Liver (tissue), 8 donors: ENCODE measurements at regions not wholly inside any gene's neighbourhood (a gene's known extent, or its start where the extent isn't known, plus 50 kb on each side); places are given as distances from the start of the nearest gene placed in this dataset.

ENCODE experiments used
- DNase-seq: peaks from one replicate; pipeline ENCODE4 v3.0.0-alpha.2; 2017; ENCODE audit warnings: low spot score
- H3K27ac ChIP-seq, 2 donors: one replicate each; pipeline ENCODE4 v1.7.0; 2013; ENCODE audit warnings: inconsistent platforms in 2 of 2, low read length in 2 of 2, control low read depth in 1 of 2, low read depth in 1 of 2, mild to moderate bottlenecking in 1 of 2
- H3K27me3 ChIP-seq, 4 donors: one replicate each; pipeline versions ENCODE4 v1.6.1 to v1.7.0; 2013; ENCODE audit warnings: low read length in 3 of 4, inconsistent platforms in 1 of 4, mild to moderate bottlenecking in 1 of 4, moderate library complexity in 1 of 4; ENCODE audit not compliant: control insufficient read depth in 4 of 4, insufficient read depth in 4 of 4
- H3K36me3 ChIP-seq, 4 donors: one replicate each; pipeline versions ENCODE4 v1.6.1 to v1.7.0; 2013; ENCODE audit warnings: low read length in 3 of 4, mild to moderate bottlenecking in 3 of 4, low read depth in 1 of 4, moderate library complexity in 1 of 4; ENCODE audit not compliant: control insufficient read depth in 4 of 4, insufficient read depth in 3 of 4
- H3K4me1 ChIP-seq, 4 donors: one replicate each; pipeline versions ENCODE4 v1.6.1 to v1.7.0; 2013; ENCODE audit warnings: low read length in 3 of 4, mild to moderate bottlenecking in 3 of 4, moderate library complexity in 1 of 4; ENCODE audit not compliant: control insufficient read depth in 4 of 4, insufficient read depth in 4 of 4
- H3K4me3 ChIP-seq, 3 donors: one replicate each; pipeline versions ENCODE4 v1.6.1 to v1.7.0; 2013; ENCODE audit warnings: low read length in 3 of 3, control low read depth in 1 of 3, low read depth in 1 of 3, mild to moderate bottlenecking in 1 of 3
- H3K9ac ChIP-seq, 2 donors: one replicate each; pipeline ENCODE4 v1.7.0; 2013; ENCODE audit warnings: low read length in 2 of 2, mild to moderate bottlenecking in 2 of 2, moderate library complexity in 2 of 2, control low read depth in 1 of 2, low read depth in 1 of 2
- H3K9me3 ChIP-seq, 4 donors: one replicate each; pipeline versions ENCODE4 v1.6.1 to v1.7.0; 2013; ENCODE audit warnings: low read length in 3 of 4; ENCODE audit not compliant: control insufficient read depth in 4 of 4
- EGR1 ChIP-seq, 2 donors: IDR thresholded peaks; 2 replicates each; pipeline ENCODE4 v1.6.1; 2016 to 2018; ENCODE audit warnings: antibody characterized with exemption in 2 of 2, low read depth in 2 of 2
- FOXA1 ChIP-seq: IDR thresholded peaks from 2 replicates; pipeline ENCODE4 v1.6.1; 2016; ENCODE audit warnings: antibody characterized with exemption
- FOXA2 ChIP-seq: IDR thresholded peaks from 2 replicates; pipeline ENCODE4 v1.6.1; 2016; ENCODE audit warnings: antibody characterized with exemption
- GABPA ChIP-seq, 2 donors: IDR thresholded peaks in 1 of 2; conservative IDR thresholded peaks in 1 of 2; 2 replicates each; pipeline ENCODE4 v1.6.1; 2016; ENCODE audit warnings: antibody characterized with exemption in 2 of 2, mild to moderate bottlenecking in 1 of 2, moderate library complexity in 1 of 2
- HNF4A ChIP-seq, 2 donors: conservative IDR thresholded peaks; 2 replicates each; pipeline ENCODE4 v1.6.1; 2016; ENCODE audit warnings: antibody characterized with exemption in 2 of 2, mild to moderate bottlenecking in 2 of 2
- HNF4G ChIP-seq: IDR thresholded peaks from 2 replicates; pipeline ENCODE4 v1.6.1; 2016; ENCODE audit warnings: antibody characterized with exemption
- JUND ChIP-seq, 2 donors: IDR thresholded peaks; 2 replicates each; pipeline ENCODE4 v1.6.1; 2016; ENCODE audit warnings: antibody characterized with exemption in 2 of 2
- NR2F2 ChIP-seq: IDR thresholded peaks from 2 replicates; pipeline ENCODE4 v1.6.1; 2016; ENCODE audit warnings: antibody characterized with exemption
- RAD21 ChIP-seq, 2 donors: IDR thresholded peaks; 2 replicates each; pipeline ENCODE4 v1.6.1; 2016; ENCODE audit warnings: antibody characterized with exemption in 2 of 2, mild to moderate bottlenecking in 2 of 2
- RXRA ChIP-seq, 2 donors: IDR thresholded peaks; 2 replicates each; pipeline ENCODE4 v1.6.1; 2017 to 2018; ENCODE audit warnings: antibody characterized with exemption in 2 of 2, mild to moderate bottlenecking in 1 of 2
- SP1 ChIP-seq: IDR thresholded peaks from 2 replicates; pipeline ENCODE4 v1.6.1; 2018; ENCODE audit warnings: antibody characterized with exemption, mild to moderate bottlenecking
- TAF1 ChIP-seq: conservative IDR thresholded peaks from 2 replicates; pipeline ENCODE4 v1.6.1; 2016; ENCODE audit warnings: antibody characterized with exemption, mild to moderate bottlenecking
- YY1 ChIP-seq: IDR thresholded peaks from 2 replicates; pipeline ENCODE4 v1.6.1; 2016; ENCODE audit warnings: antibody characterized with exemption, mild to moderate bottlenecking
- WGBS: extraction: QIAGEN DNeasy Blood & Tissue Kit; methylation state at CpG from one replicate; pipeline ENCODE4 v1.1.7; 2013; 5-methylcytosine and 5-hydroxymethylcytosine counted together
- TF ChIP-seq, protein P1 (sequence below): IDR thresholded peaks from 2 replicates; pipeline ENCODE4 v1.6.1; 2016; ENCODE audit warnings: antibody characterized with exemption
- TF ChIP-seq, protein P2 (sequence below): IDR thresholded peaks from 2 replicates; pipeline ENCODE4 v1.6.1; 2016; ENCODE audit warnings: antibody characterized with exemption, mild to moderate bottlenecking
- TF ChIP-seq, protein P3 (sequence below): IDR thresholded peaks from 2 replicates; pipeline ENCODE4 v1.6.1; 2016; ENCODE audit warnings: antibody characterized with exemption
- TF ChIP-seq, protein P4 (sequence below): fragments of 150-350 bp; IDR thresholded peaks from 2 replicates; pipeline ENCODE4 v1.5.1; 2017; ENCODE audit warnings: improper control_type of control experiment, low read depth, low read length; ENCODE audit not compliant: missing input control
- TF ChIP-seq, protein P5 (sequence below): IDR thresholded peaks from 2 replicates; pipeline ENCODE4 v1.6.1; 2016; ENCODE audit warnings: antibody characterized with exemption
- donor health status: healthy.
- donor health status: healthy.
- donor health status: healthy.
- donor health status: healthy.
- donor health status: healthy.

DNA sequence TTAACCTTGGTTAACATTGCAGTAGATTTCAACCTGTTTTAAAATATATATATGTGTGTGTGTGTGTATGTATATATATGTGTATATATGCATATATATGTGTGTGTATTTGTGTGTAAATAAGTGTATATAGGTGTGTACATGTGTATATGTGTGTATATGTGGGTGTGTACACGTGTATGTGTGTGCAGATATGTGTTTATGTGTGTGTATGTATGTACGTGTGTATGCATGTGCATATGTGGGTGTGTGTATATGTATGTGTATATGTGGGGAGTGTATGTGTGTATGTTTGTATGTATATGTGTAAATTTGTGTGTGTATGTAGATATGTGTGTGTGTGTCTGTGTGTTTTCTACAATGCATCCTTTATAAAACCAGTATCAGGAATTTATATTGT is 205.5 kb upstream of the FOXF1 start:
- Histone ChIP-seq H3K4me1 (no peaks in the 10 kb centered on the region), H3K36me3 (no peaks in the 10 kb centered on the region), H3K4me3 (no peak overlapping the region), H3K27ac (no peak overlapping the region), H3K27me3 (peaks cover 0 to 15% (median 2%) of the 10 kb centered on the region in 4 donors), H3K9me3 (no peaks in the 10 kb centered on the region), H3K9ac (no peak overlapping the region)
- WGBS: 63% methylated on average over 2 of the region's 2 CpGs
- TF ChIP-seq TAF1 (no peak), FOXA1 (no peak), FOXA2 (no peak), YY1 (no peak), EGR1 (IDR thresholded peaks at IDR 0.05; ENCODE audit: low read depth in 2 of 2) (no peak), RXRA (IDR thresholded peaks at IDR 0.05) (no peak), HNF4A (conservative IDR thresholded peaks at IDR 0.05) (no peak), RAD21 (IDR thresholded peaks at IDR 0.05) (no peak), NR2F2 (no peak)
- TF ChIP-seq, protein P1, sequence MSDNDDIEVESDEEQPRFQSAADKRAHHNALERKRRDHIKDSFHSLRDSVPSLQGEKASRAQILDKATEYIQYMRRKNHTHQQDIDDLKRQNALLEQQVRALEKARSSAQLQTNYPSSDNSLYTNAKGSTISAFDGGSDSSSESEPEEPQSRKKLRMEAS: no peak
- TF ChIP-seq, protein P2, sequence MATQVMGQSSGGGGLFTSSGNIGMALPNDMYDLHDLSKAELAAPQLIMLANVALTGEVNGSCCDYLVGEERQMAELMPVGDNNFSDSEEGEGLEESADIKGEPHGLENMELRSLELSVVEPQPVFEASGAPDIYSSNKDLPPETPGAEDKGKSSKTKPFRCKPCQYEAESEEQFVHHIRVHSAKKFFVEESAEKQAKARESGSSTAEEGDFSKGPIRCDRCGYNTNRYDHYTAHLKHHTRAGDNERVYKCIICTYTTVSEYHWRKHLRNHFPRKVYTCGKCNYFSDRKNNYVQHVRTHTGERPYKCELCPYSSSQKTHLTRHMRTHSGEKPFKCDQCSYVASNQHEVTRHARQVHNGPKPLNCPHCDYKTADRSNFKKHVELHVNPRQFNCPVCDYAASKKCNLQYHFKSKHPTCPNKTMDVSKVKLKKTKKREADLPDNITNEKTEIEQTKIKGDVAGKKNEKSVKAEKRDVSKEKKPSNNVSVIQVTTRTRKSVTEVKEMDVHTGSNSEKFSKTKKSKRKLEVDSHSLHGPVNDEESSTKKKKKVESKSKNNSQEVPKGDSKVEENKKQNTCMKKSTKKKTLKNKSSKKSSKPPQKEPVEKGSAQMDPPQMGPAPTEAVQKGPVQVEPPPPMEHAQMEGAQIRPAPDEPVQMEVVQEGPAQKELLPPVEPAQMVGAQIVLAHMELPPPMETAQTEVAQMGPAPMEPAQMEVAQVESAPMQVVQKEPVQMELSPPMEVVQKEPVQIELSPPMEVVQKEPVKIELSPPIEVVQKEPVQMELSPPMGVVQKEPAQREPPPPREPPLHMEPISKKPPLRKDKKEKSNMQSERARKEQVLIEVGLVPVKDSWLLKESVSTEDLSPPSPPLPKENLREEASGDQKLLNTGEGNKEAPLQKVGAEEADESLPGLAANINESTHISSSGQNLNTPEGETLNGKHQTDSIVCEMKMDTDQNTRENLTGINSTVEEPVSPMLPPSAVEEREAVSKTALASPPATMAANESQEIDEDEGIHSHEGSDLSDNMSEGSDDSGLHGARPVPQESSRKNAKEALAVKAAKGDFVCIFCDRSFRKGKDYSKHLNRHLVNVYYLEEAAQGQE: no peak
- TF ChIP-seq, protein P3, sequence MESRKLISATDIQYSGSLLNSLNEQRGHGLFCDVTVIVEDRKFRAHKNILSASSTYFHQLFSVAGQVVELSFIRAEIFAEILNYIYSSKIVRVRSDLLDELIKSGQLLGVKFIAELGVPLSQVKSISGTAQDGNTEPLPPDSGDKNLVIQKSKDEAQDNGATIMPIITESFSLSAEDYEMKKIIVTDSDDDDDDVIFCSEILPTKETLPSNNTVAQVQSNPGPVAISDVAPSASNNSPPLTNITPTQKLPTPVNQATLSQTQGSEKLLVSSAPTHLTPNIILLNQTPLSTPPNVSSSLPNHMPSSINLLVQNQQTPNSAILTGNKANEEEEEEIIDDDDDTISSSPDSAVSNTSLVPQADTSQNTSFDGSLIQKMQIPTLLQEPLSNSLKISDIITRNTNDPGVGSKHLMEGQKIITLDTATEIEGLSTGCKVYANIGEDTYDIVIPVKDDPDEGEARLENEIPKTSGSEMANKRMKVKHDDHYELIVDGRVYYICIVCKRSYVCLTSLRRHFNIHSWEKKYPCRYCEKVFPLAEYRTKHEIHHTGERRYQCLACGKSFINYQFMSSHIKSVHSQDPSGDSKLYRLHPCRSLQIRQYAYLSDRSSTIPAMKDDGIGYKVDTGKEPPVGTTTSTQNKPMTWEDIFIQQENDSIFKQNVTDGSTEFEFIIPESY: no peak
- no peak for DNase-seq

DNA sequence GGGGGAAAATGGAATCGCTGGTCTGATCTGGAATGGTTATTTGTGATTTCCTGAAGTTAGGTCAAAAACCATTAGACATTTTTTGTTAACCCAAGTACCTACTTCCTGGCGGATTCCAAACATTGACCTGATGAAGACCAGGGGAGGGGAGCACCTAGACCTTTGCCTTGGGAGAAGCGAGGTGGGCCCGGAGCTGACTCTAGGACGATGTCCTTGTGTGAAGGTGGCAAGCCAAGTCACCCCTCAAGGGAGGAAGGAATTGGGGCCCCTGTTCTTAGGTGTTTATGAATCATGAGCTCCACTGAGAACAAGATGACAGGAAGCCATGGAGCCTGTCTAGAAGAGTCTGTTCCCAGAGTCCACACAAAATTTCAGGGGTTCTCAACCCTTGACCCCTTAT is 204.9 kb upstream of the FOXF1 start:
- TF ChIP-seq NR2F2 (no peak), YY1 (no peak), TAF1 (no peak), HNF4G (no peak), RXRA (IDR thresholded peaks at IDR 0.05) (no peak), SP1 (no peak), FOXA2 (no peak), HNF4A (conservative IDR thresholded peaks at IDR 0.05) (no peak), EGR1 (IDR thresholded peaks at IDR 0.05; ENCODE audit: low read depth in 2 of 2) (no peak), GABPA (IDR thresholded peaks at IDR 0.05 in 1 of 2, conservative IDR thresholded peaks at IDR 0.05 in 1 of 2) (no peak), RAD21 (IDR thresholded peaks at IDR 0.05) (no peak), JUND (IDR thresholded peaks at IDR 0.05) (no peak), FOXA1 (no peak)
- TF ChIP-seq, protein P4, sequence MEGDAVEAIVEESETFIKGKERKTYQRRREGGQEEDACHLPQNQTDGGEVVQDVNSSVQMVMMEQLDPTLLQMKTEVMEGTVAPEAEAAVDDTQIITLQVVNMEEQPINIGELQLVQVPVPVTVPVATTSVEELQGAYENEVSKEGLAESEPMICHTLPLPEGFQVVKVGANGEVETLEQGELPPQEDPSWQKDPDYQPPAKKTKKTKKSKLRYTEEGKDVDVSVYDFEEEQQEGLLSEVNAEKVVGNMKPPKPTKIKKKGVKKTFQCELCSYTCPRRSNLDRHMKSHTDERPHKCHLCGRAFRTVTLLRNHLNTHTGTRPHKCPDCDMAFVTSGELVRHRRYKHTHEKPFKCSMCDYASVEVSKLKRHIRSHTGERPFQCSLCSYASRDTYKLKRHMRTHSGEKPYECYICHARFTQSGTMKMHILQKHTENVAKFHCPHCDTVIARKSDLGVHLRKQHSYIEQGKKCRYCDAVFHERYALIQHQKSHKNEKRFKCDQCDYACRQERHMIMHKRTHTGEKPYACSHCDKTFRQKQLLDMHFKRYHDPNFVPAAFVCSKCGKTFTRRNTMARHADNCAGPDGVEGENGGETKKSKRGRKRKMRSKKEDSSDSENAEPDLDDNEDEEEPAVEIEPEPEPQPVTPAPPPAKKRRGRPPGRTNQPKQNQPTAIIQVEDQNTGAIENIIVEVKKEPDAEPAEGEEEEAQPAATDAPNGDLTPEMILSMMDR: no peak
- TF ChIP-seq, protein P5, sequence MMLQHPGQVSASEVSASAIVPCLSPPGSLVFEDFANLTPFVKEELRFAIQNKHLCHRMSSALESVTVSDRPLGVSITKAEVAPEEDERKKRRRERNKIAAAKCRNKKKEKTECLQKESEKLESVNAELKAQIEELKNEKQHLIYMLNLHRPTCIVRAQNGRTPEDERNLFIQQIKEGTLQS: no peak
- TF ChIP-seq, protein P1: no peak
- TF ChIP-seq, protein P2: no peak
- TF ChIP-seq, protein P3: no peak
- Histone ChIP-seq H3K27me3 (peaks cover 0 to 13% (median 2%) of the 10 kb centered on the region in 4 donors), H3K27ac (no peak overlapping the region), H3K36me3 (no peaks in the 10 kb centered on the region), H3K9ac (no peak overlapping the region), H3K4me3 (no peak overlapping the region), H3K4me1 (no peaks in the 10 kb centered on the region), H3K9me3 (no peaks in the 10 kb centered on the region)
- 77% methylated on average over 5 of the region's 5 CpGs for WGBS
- DNase-seq: no peak
